Mammary epithelial cell (primary cell): ENCODE measurements at regions not wholly inside any gene's neighbourhood (a gene's known extent, or its start where the extent isn't known, plus 50 kb on each side); places are given as distances from the start of the nearest gene placed in this dataset.
"Not testable (repeated sequence)": the region's sequence is repeated elsewhere in the genome, so short reads cannot be mapped to it uniquely, and the experiment has no call there.

Experiments
- CTCF ChIP-seq, 2 donors: IDR thresholded peaks in 1 of 2; conservative IDR thresholded peaks in 1 of 2; 2 replicates each; pipeline ENCODE4 v1.5.1; 2011 to 2012; ENCODE audit warnings: inconsistent platforms in 2 of 2, low read length in 2 of 2, mild to moderate bottlenecking in 2 of 2, control low read depth in 1 of 2, low read depth in 1 of 2; ENCODE audit not compliant: insufficient read depth in 1 of 2; ENCODE audit errors: extremely low read depth in 1 of 2
- EZH2 ChIP-seq: IDR thresholded peaks from 2 replicates; pipeline ENCODE4 v1.6.1; 2012; ENCODE audit warnings: low read length, inconsistent platforms, borderline replicate concordance

GRCh38 chr5:4033546-4033945 lies 437.9 kb downstream of the IRX1 start:
- TF ChIP-seq CTCF (conservative IDR thresholded peaks at IDR 0.05 in 1 of 2, IDR thresholded peaks at IDR 0.05 in 1 of 2; ENCODE audit: extremely low read depth in 1 of 2, insufficient read depth in 1 of 2, low read depth in 1 of 2, low read length in 2 of 2); EZH2: not testable (repeated sequence)
